Right hindlimb (tissue), 1 donor: ENCODE measurements at regions not wholly inside any gene's neighbourhood (a gene's known extent, or its start where the extent isn't known, plus 50 kb on each side); places are given as distances from the start of the nearest gene placed in this dataset.

Source experiments
- DNase-seq: peaks from one replicate; pipeline ENCODE4 v3.0.0-alpha.2; 2018

GRCh38 chr9:105065098-105066088 is 137.4 kb upstream of the ABCA1 start:
- DNase-seq = no peak

GRCh38 chr9:105066275-105066865 is 138.4 kb upstream of the ABCA1 start:
- DNase-seq = no peak

- DNase-seq = no peak
These were observed 140.1 kb upstream of the ABCA1 start for GRCh38 chr9:105067895-105068580.

- no peak for DNase-seq
These were observed 141.3 kb upstream of the ABCA1 start for GRCh38 chr9:105069285-105069684.

GRCh38 chr9:105069696-105070095 is 141.7 kb upstream of the ABCA1 start:
- no peak for DNase-seq

- DNase-seq = no peak
These were observed 142.2 kb upstream of the ABCA1 start for GRCh38 chr9:105070176-105070575.

GRCh38 chr9:105072476-105072875 is 144.5 kb upstream of the ABCA1 start:
- DNase-seq = no peak

GRCh38 chr9:105073147-105073546 is 145.2 kb upstream of the ABCA1 start:
- DNase-seq = no peak

- no peak for DNase-seq
These were observed 146.5 kb upstream of the ABCA1 start for GRCh38 chr9:105074491-105074890.

- DNase-seq = no peak
These were observed 148.8 kb upstream of the ABCA1 start for GRCh38 chr9:105076729-105077128.

- no peak for DNase-seq
These were observed 151.5 kb upstream of the ABCA1 start for GRCh38 chr9:105079457-105079856.

GRCh38 chr9:105082843-105083242 is 154.9 kb upstream of the ABCA1 start:
- no peak for DNase-seq

- DNase-seq = no peak
These were observed 155.3 kb upstream of the ABCA1 start for GRCh38 chr9:105083256-105083655.

GRCh38 chr9:105087910-105088898 is 156.2 kb upstream of the SLC44A1 start:
- DNase-seq = no peak

- no peak for DNase-seq
These were observed 154.6 kb upstream of the SLC44A1 start for GRCh38 chr9:105089874-105090273.

GRCh38 chr9:105091004-105091640 is 153.3 kb upstream of the SLC44A1 start:
- no peak for DNase-seq

- DNase-seq = no peak
These were observed 150.8 kb upstream of the SLC44A1 start for GRCh38 chr9:105093685-105094084.

GRCh38 chr9:105098370-105098769 is 146.1 kb upstream of the SLC44A1 start:
- DNase-seq = no peak

GRCh38 chr9:105103776-105104175 is 140.7 kb upstream of the SLC44A1 start:
- no peak for DNase-seq

- no peak for DNase-seq
These were observed 130.1 kb upstream of the SLC44A1 start for GRCh38 chr9:105114318-105114717.

GRCh38 chr9:105114964-105115728 is 129.3 kb upstream of the SLC44A1 start:
- no peak for DNase-seq
